ENCODE measurements at regions not wholly inside any gene's neighbourhood (a gene's known extent, or its start where the extent isn't known, plus 50 kb on each side); places are given as distances from the start of the nearest gene placed in this dataset.
"Not testable (repeated sequence)": the region's sequence is repeated elsewhere in the genome, so short reads cannot be mapped to it uniquely, and the experiment has no call there.

- TF ChIP-seq ZBTB34 (CRISPR knock-in tag; IDR thresholded peaks at IDR 0.05) = peak; percentile 39; the same call in 1 of the 2 replicates
- TF ChIP-seq TARDBP (CRISPR knock-in tag; IDR thresholded peaks at IDR 0.05) = peak; percentile 27; the same call in 1 of the 2 replicates
- TF ChIP-seq GATAD2A (CRISPR knock-in tag; IDR thresholded peaks at IDR 0.05) = 0 out of 2 replicates have a peak, but pooled peaks have one; percentile 16
- peak; percentile 31; the same call in 1 of the 2 replicates for TF ChIP-seq ARID4A (CRISPR knock-in tag; IDR thresholded peaks at IDR 0.05; ENCODE audit: borderline replicate concordance)
- peak; percentile 32; the same call in 1 of the 2 replicates for TF ChIP-seq UBTF (CRISPR knock-in tag; IDR thresholded peaks at IDR 0.05)
- TF ChIP-seq IRF9 (CRISPR knock-in tag; IDR thresholded peaks at IDR 0.05; ENCODE audit: borderline replicate concordance) = peak; percentile 44; the same call in 1 of the 2 replicates
- peak; percentile 20; the same call in 1 of the 2 replicates for TF ChIP-seq POGZ (CRISPR knock-in tag; IDR thresholded peaks at IDR 0.05)
- TF ChIP-seq ETV5 (CRISPR knock-in tag; IDR thresholded peaks at IDR 0.05; ENCODE audit: borderline replicate concordance) = peak; percentile 86; the same call in 1 of the 2 replicates
- 0 out of 2 replicates have a peak, but pooled peaks have one; percentile 22 for TF ChIP-seq THAP7 (CRISPR knock-in tag; IDR thresholded peaks at IDR 0.05)
- TF ChIP-seq ZNF788 (CRISPR knock-in tag; IDR thresholded peaks at IDR 0.05; ENCODE audit: borderline replicate concordance) = peak; percentile 63; the same call in 1 of the 2 replicates
- not testable (repeated sequence) for TF ChIP-seq FOXA1 (IDR thresholded peaks at IDR 0.05); HNF4G (CRISPR knock-in tag; IDR thresholded peaks at IDR 0.05; ENCODE audit: borderline replicate concordance, low read depth)
- TF ChIP-seq FOXA1 (CRISPR knock-in tag; IDR thresholded peaks at IDR 0.05) = peak; percentile 5; the same call in 1 of the 2 replicates
- peak; percentile 76; the same call in 1 of the 2 replicates for TF ChIP-seq TFAP4 (IDR thresholded peaks at IDR 0.05; ENCODE audit: borderline replicate concordance, low read depth)
- TF ChIP-seq SOX5 (CRISPR knock-in tag; IDR thresholded peaks at IDR 0.05; ENCODE audit: borderline replicate concordance) = peak; percentile 70; the same call in 1 of the 2 replicates
- peak; percentile 43; the same call in 1 of the 2 replicates for TF ChIP-seq HNF4G (IDR thresholded peaks at IDR 0.05; ENCODE audit: borderline replicate concordance, low read depth, low read length)
- peak; percentile 80 for TF ChIP-seq SAP130 (CRISPR knock-in tag; IDR thresholded peaks at IDR 0.05; ENCODE audit: low read depth)
- TF ChIP-seq SALL1 (CRISPR knock-in tag; IDR thresholded peaks at IDR 0.05) = peak; percentile 55; the same call in 1 of the 2 replicates
- TF ChIP-seq ZFX (CRISPR knock-in tag; IDR thresholded peaks at IDR 0.05; ENCODE audit: low read depth) = peak; percentile 65; the same call in 1 of the 2 replicates
- TF ChIP-seq BRD4 (CRISPR knock-in tag; IDR thresholded peaks at IDR 0.05) = peak; percentile 19; the same call in 1 of the 2 replicates
These were observed 60.4 kb upstream of the SPN start (continued) for GRCh38 chr16:29602683-29603088.

Measured in HepG2 (cell line).